ENCODE measurements at regions not wholly inside any gene's neighbourhood (a gene's known extent, or its start where the extent isn't known, plus 50 kb on each side); places are given as distances from the start of the nearest gene placed in this dataset.

GRCh38 chr17:71339206-71339605 lies 781.6 kb upstream of the SOX9 start:
- TF ChIP-seq CREB1 (CRISPR knock-in tag; IDR thresholded peaks at IDR 0.05; ENCODE audit: low read depth): no peak
- no peak for TF ChIP-seq ZNF462 (CRISPR knock-in tag; IDR thresholded peaks at IDR 0.05)
- no peak for TF ChIP-seq CTCF (conservative IDR thresholded peaks at IDR 0.05; ENCODE audit: low read depth in 2 of 2)
- no peak for TF ChIP-seq NANOG (IDR thresholded peaks at IDR 0.05; ENCODE audit: borderline replicate concordance)
- TF ChIP-seq EZH2phosphoT487 (IDR thresholded peaks at IDR 0.05; ENCODE audit: unreplicated experiment): no peak
- TF ChIP-seq EZH2 (IDR thresholded peaks at IDR 0.05; ENCODE audit: low read depth, unreplicated experiment): no peak
- no peak for TF ChIP-seq ZNF331 (CRISPR knock-in tag; IDR thresholded peaks at IDR 0.05; ENCODE audit: low read depth)
- TF ChIP-seq POLR2AphosphoS5 (IDR thresholded peaks at IDR 0.05; ENCODE audit: low read depth): no peak
- no peak for TF ChIP-seq ZNF114 (CRISPR knock-in tag; IDR thresholded peaks at IDR 0.05)
- TF ChIP-seq JUNB (IDR thresholded peaks at IDR 0.05; ENCODE audit: unreplicated experiment): no peak
- ATAC-seq: no peak

More at GRCh38 chr17:71339206-71339605, 781.6 kb upstream of the SOX9 start:
- Mint-ChIP-seq H3K27me3 (ENCODE audit: insufficient read depth, low read depth, poor library complexity) (peaks cover 4% of the 10 kb centered on the region), H3K4me1 (peaks cover 17% of the 10 kb centered on the region; the same call in 2 of the 3 replicates), H3K36me3 (ENCODE audit: low read depth) (no peaks in the 10 kb centered on the region), H3K4me3 (no peak overlapping the region), H3K27ac (no peak overlapping the region), H3K9me3 (no peaks in the 10 kb centered on the region)
- peaks cover 8% of the 10 kb centered on the region for H3K4me1 ChIP-seq (ENCODE audit: insufficient read depth)
- 0 out of 2 replicates have a peak overlapping the region, but pooled peaks have one; percentile 67 for H2AFZ ChIP-seq
- H3K79me2 ChIP-seq (replicated peaks; ENCODE audit: insufficient read depth): no peaks in the 10 kb centered on the region
- no peak overlapping the region for H3K4me2 ChIP-seq
- no peak overlapping the region for H3K27ac ChIP-seq (ENCODE audit: low read depth)
- no peaks in the 10 kb centered on the region for H3F3A ChIP-seq (replicated peaks; ENCODE audit: low read depth)
- no peaks in the 10 kb centered on the region for H3K36me3 ChIP-seq (ENCODE audit: insufficient read depth)
- H4K20me1 ChIP-seq (replicated peaks; ENCODE audit: insufficient read depth): no peaks in the 10 kb centered on the region
- no peaks in the 10 kb centered on the region for H3K27me3 ChIP-seq (ENCODE audit: insufficient read depth)
- DNase-seq (ENCODE audit: low spot score): no peak
- peaks cover 23% of the 10 kb centered on the region for H3K9me2 ChIP-seq (ENCODE audit: insufficient read depth)
- no peak overlapping the region for H3K4me3 ChIP-seq

All from GM23338 (cell line).